Breast epithelium (tissue), 3 donors: ENCODE measurements at regions not wholly inside any gene's neighbourhood (a gene's known extent, or its start where the extent isn't known, plus 50 kb on each side); places are given as distances from the start of the nearest gene placed in this dataset.

ENCODE experiments used
- CTCF ChIP-seq, 3 donors: fragments of 450-650 bp; IDR thresholded peaks; one replicate each; pipeline ENCODE4 v1.5.1; 2016 to 2017; ENCODE audit warnings: antibody characterized with exemption in 3 of 3, mild to moderate bottlenecking in 3 of 3, moderate library complexity in 3 of 3
- POLR2AphosphoS5 ChIP-seq, 3 donors: sonication (generic); formaldehyde crosslinking; IDR thresholded peaks; one replicate each; pipeline ENCODE4 v1.6.1; 2017; ENCODE audit warnings: antibody characterized with exemption in 3 of 3

GRCh38 chr3:109687626-109688025 is 350.3 kb upstream of the DPPA4 start:
- TF ChIP-seq CTCF (IDR thresholded peaks at IDR 0.05) (no peak), POLR2AphosphoS5 (IDR thresholded peaks at IDR 0.05) (no peak)
